Ureter (tissue), 1 donor: ENCODE measurements at regions not wholly inside any gene's neighbourhood (a gene's known extent, or its start where the extent isn't known, plus 50 kb on each side); places are given as distances from the start of the nearest gene placed in this dataset.

Experiments
- DNase-seq: peaks from one replicate; pipeline ENCODE4 v3.0.0-alpha.2; 2020; ENCODE audit warnings: low spot score
- donor health status: DM: yes; HTN: yes; CAD: no.

- DNase-seq: no peak
These were observed 628.4 kb upstream of the ALCAM start for GRCh38 chr3:104738271-104738670.

- DNase-seq: no peak
These were observed 625.8 kb upstream of the ALCAM start for GRCh38 chr3:104740874-104741379.

- DNase-seq: no peak
These were observed 624.7 kb upstream of the ALCAM start for GRCh38 chr3:104742044-104742443.

GRCh38 chr3:104745313-104745712, 621.4 kb upstream of the ALCAM start:
- no peak for DNase-seq

GRCh38 chr3:104746056-104746455, 620.7 kb upstream of the ALCAM start:
- DNase-seq: no peak

GRCh38 chr3:104750581-104750980, 616.1 kb upstream of the ALCAM start:
- DNase-seq: no peak

GRCh38 chr3:104755791-104756190, 610.9 kb upstream of the ALCAM start:
- no peak for DNase-seq

- no peak for DNase-seq
These were observed 603.7 kb upstream of the ALCAM start for GRCh38 chr3:104763007-104763406.

GRCh38 chr3:104764496-104764895, 602.2 kb upstream of the ALCAM start:
- DNase-seq: no peak

- DNase-seq: no peak
These were observed 597.8 kb upstream of the ALCAM start for GRCh38 chr3:104768886-104769285.

GRCh38 chr3:104779324-104779723, 587.4 kb upstream of the ALCAM start:
- no peak for DNase-seq

- no peak for DNase-seq
These were observed 585.6 kb upstream of the ALCAM start for GRCh38 chr3:104781112-104781511.

GRCh38 chr3:104785947-104786346, 580.8 kb upstream of the ALCAM start:
- no peak for DNase-seq

- DNase-seq: no peak
These were observed 579.4 kb upstream of the ALCAM start for GRCh38 chr3:104787306-104787705.

- DNase-seq: no peak
These were observed 577.9 kb upstream of the ALCAM start for GRCh38 chr3:104788807-104789206.

GRCh38 chr3:104791331-104791730, 575.4 kb upstream of the ALCAM start:
- no peak for DNase-seq

- no peak for DNase-seq
These were observed 570.2 kb upstream of the ALCAM start for GRCh38 chr3:104796556-104796955.

GRCh38 chr3:104805042-104805441, 561.7 kb upstream of the ALCAM start:
- no peak for DNase-seq

- no peak for DNase-seq
These were observed 561.2 kb upstream of the ALCAM start for GRCh38 chr3:104805508-104805907.

GRCh38 chr3:104810896-104811295, 555.8 kb upstream of the ALCAM start:
- DNase-seq: no peak

- DNase-seq: no peak
These were observed 550.7 kb upstream of the ALCAM start for GRCh38 chr3:104816008-104816407.

GRCh38 chr3:104816716-104817115, 550.0 kb upstream of the ALCAM start:
- DNase-seq: no peak

- no peak for DNase-seq
These were observed 547.4 kb upstream of the ALCAM start for GRCh38 chr3:104819333-104819732.

- DNase-seq: no peak
These were observed 545.8 kb upstream of the ALCAM start for GRCh38 chr3:104820959-104821358.

- no peak for DNase-seq
These were observed 541.6 kb upstream of the ALCAM start for GRCh38 chr3:104825116-104825515.
